WTC11 (cell line): ENCODE measurements at regions not wholly inside any gene's neighbourhood (a gene's known extent, or its start where the extent isn't known, plus 50 kb on each side); places are given as distances from the start of the nearest gene placed in this dataset.

Source experiments
- ATAC-seq: fragments of 200-7000 bp; cut with Tn5 transposase; 2 replicates; pipeline ENCODE4 v1.10.0; 2021; ENCODE audit warnings: mild to moderate bottlenecking, moderate library complexity
- CTCF ChIA-PET: fragments of 300-600 bp; sonication (Branson Sonifier 250); formaldehyde crosslinking; loops from one replicate; lab custom pipeline; 2021; ENCODE audit warnings: antibody characterized with exemption; lab: Charles Lee
- POLR2A ChIA-PET: fragments of 350-600 bp; sonication (Branson Sonifier 250); formaldehyde crosslinking; loops from one replicate; lab custom pipeline; 2021; ENCODE audit warnings: antibody characterized with exemption; lab: Charles Lee
- DNase-seq: peaks from one replicate; pipeline ENCODE4 v3.0.0; 2021; ENCODE audit warnings: low spot score
- H3K27ac Mint-ChIP-seq: 2 replicates; pipeline ENCODE4 v1.8.0; 2021; ENCODE audit warnings: mixed read lengths
- H3K27me3 Mint-ChIP-seq: 2 replicates; pipeline ENCODE4 v1.8.0; 2021; ENCODE audit warnings: low read depth, mild to moderate bottlenecking, moderate library complexity, mixed read lengths
- H3K36me3 Mint-ChIP-seq: 2 replicates; pipeline ENCODE4 v1.8.0; 2021; ENCODE audit warnings: mixed read lengths
- H3K4me1 Mint-ChIP-seq: 2 replicates; pipeline ENCODE4 v1.8.0; 2022; ENCODE audit warnings: mixed read lengths
- H3K4me3 Mint-ChIP-seq: 2 replicates; pipeline ENCODE4 v1.8.0; 2021; ENCODE audit warnings: mild to moderate bottlenecking, moderate library complexity, mixed read lengths
- H3K9me3 Mint-ChIP-seq: 2 replicates; pipeline ENCODE4 v1.8.0; 2021; ENCODE audit warnings: mixed read lengths
- CTCF ChIP-seq: fragments of 200-600 bp; IDR thresholded peaks from 2 replicates; pipeline ENCODE4 v1.8.0; 2022; ENCODE audit warnings: antibody characterized with exemption
- E2F1 ChIP-seq: sonication (generic); formaldehyde crosslinking; IDR thresholded peaks from 2 replicates; pipeline ENCODE4 v1.8.0; 2022; ENCODE audit warnings: mild to moderate bottlenecking, missing genetic modification reagents
- ELF4 ChIP-seq: sonication (generic); formaldehyde crosslinking; IDR thresholded peaks from 2 replicates; pipeline ENCODE4 v1.8.1; 2022; ENCODE audit warnings: low read depth, mild to moderate bottlenecking, moderate library complexity, missing genetic modification reagents
- EMX1 ChIP-seq: fragments of 250-450 bp; sonication (Bioruptor Pico); IDR thresholded peaks from 2 replicates; pipeline ENCODE4 v1.8.0; 2021; ENCODE audit warnings: mild to moderate bottlenecking
- HMGXB4 ChIP-seq: sonication (generic); formaldehyde crosslinking; IDR thresholded peaks from 2 replicates; pipeline ENCODE4 v1.8.1; 2023; ENCODE audit warnings: mild to moderate bottlenecking, moderate library complexity, missing genetic modification reagents
- PRDM15 ChIP-seq: sonication (generic); formaldehyde crosslinking; IDR thresholded peaks from 2 replicates; pipeline ENCODE4 v1.8.0; 2022; ENCODE audit warnings: missing genetic modification reagents
- RELA ChIP-seq: sonication (generic); formaldehyde crosslinking; IDR thresholded peaks from 2 replicates; pipeline ENCODE4 v1.8.1; 2022; ENCODE audit warnings: missing genetic modification reagents, mild to moderate bottlenecking, borderline replicate concordance
- TCF7 ChIP-seq: sonication (generic); formaldehyde crosslinking; IDR thresholded peaks from 2 replicates; pipeline ENCODE4 v1.8.0; 2022; ENCODE audit warnings: mild to moderate bottlenecking, low read depth, missing genetic modification reagents, moderate library complexity
- USF2 ChIP-seq: sonication (generic); formaldehyde crosslinking; IDR thresholded peaks from 2 replicates; pipeline ENCODE4 v1.8.1; 2023; ENCODE audit warnings: mild to moderate bottlenecking, missing genetic modification reagents, moderate library complexity
- TF ChIP-seq, protein P1 (sequence below): fragments of 250-450 bp; sonication (Bioruptor Pico); IDR thresholded peaks from 2 replicates; pipeline ENCODE4 v1.9.0; 2021; ENCODE audit warnings: mild to moderate bottlenecking
- TF ChIP-seq, protein P2 (sequence below): sonication (generic); formaldehyde crosslinking; IDR thresholded peaks from 2 replicates; pipeline ENCODE4 v1.8.1; 2022; ENCODE audit warnings: mild to moderate bottlenecking, missing genetic modification reagents, moderate library complexity, borderline replicate concordance
- TF ChIP-seq, protein P3 (sequence below): fragments of 250-450 bp; sonication (Bioruptor Pico); IDR thresholded peaks from 2 replicates; pipeline ENCODE4 v1.9.0; 2021; ENCODE audit warnings: mild to moderate bottlenecking
- TF ChIP-seq, protein P4 (sequence below): fragments of 250-450 bp; sonication (Bioruptor Pico); IDR thresholded peaks from 2 replicates; pipeline ENCODE4 v1.8.0; 2021; ENCODE audit warnings: mild to moderate bottlenecking
- TF ChIP-seq, protein P5 (sequence below): sonication (generic); formaldehyde crosslinking; IDR thresholded peaks from 2 replicates; pipeline ENCODE4 v1.8.0; 2023; ENCODE audit warnings: missing genetic modification reagents

DNA sequence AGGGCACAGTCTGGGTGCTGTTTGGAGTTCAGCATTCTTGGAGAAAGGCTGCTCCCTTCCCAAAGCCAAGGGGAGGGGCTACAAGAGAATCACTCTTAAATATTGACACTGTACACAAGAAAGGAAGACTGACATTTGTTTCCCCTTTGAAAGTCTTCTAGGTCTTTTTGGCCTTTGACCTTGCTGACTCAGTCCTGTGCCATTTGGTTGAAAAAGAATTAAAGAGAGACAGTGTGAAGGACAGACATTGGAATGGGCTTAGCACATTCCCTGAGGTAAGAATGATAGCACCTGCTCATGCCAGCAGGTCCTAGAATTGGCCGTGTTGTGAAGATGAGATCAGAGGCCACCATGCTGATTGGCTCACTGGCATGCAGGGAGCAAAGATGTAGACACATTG lies 271.4 kb upstream of the ZNF608 start:
- no peaks in the 10 kb centered on the region for H3K27me3 Mint-ChIP-seq
- H3K27ac Mint-ChIP-seq = no peak overlapping the region
- no peaks in the 10 kb centered on the region for H3K36me3 Mint-ChIP-seq
- ChIA-PET CTCF (no interaction called here), POLR2A (no interaction called here)
- peaks cover 5% of the 10 kb centered on the region for H3K9me3 Mint-ChIP-seq
- peaks cover 13% of the 10 kb centered on the region for H3K4me1 Mint-ChIP-seq
- ATAC-seq (no peak), DNase-seq (no peak)
- no peak overlapping the region for H3K4me3 Mint-ChIP-seq
- TF ChIP-seq HMGXB4 (CRISPR knock-in tag) = no peak
- TF ChIP-seq USF2 (CRISPR knock-in tag) = no peak
- TF ChIP-seq, protein P1, sequence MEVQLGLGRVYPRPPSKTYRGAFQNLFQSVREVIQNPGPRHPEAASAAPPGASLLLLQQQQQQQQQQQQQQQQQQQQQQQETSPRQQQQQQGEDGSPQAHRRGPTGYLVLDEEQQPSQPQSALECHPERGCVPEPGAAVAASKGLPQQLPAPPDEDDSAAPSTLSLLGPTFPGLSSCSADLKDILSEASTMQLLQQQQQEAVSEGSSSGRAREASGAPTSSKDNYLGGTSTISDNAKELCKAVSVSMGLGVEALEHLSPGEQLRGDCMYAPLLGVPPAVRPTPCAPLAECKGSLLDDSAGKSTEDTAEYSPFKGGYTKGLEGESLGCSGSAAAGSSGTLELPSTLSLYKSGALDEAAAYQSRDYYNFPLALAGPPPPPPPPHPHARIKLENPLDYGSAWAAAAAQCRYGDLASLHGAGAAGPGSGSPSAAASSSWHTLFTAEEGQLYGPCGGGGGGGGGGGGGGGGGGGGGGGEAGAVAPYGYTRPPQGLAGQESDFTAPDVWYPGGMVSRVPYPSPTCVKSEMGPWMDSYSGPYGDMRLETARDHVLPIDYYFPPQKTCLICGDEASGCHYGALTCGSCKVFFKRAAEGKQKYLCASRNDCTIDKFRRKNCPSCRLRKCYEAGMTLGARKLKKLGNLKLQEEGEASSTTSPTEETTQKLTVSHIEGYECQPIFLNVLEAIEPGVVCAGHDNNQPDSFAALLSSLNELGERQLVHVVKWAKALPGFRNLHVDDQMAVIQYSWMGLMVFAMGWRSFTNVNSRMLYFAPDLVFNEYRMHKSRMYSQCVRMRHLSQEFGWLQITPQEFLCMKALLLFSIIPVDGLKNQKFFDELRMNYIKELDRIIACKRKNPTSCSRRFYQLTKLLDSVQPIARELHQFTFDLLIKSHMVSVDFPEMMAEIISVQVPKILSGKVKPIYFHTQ (CRISPR knock-in tag) = no peak
- TF ChIP-seq E2F1 (CRISPR knock-in tag) = no peak
- TF ChIP-seq TCF7 (CRISPR knock-in tag) = no peak
- TF ChIP-seq CTCF = no peak
- no peak for TF ChIP-seq PRDM15 (CRISPR knock-in tag)
- TF ChIP-seq ELF4 (CRISPR knock-in tag) = no peak
- TF ChIP-seq, protein P2, sequence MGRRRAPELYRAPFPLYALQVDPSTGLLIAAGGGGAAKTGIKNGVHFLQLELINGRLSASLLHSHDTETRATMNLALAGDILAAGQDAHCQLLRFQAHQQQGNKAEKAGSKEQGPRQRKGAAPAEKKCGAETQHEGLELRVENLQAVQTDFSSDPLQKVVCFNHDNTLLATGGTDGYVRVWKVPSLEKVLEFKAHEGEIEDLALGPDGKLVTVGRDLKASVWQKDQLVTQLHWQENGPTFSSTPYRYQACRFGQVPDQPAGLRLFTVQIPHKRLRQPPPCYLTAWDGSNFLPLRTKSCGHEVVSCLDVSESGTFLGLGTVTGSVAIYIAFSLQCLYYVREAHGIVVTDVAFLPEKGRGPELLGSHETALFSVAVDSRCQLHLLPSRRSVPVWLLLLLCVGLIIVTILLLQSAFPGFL (CRISPR knock-in tag) = no peak
- no peak for TF ChIP-seq RELA (CRISPR knock-in tag)

GRCh38 chr5:125023673-125024072 lies 277.2 kb upstream of the ZNF608 start:
- peaks cover 10% of the 10 kb centered on the region for H3K4me1 Mint-ChIP-seq
- no peaks in the 10 kb centered on the region for H3K27me3 Mint-ChIP-seq
- ATAC-seq = no peak
- ChIA-PET CTCF (no interaction called here), POLR2A (no interaction called here)
- no peak for DNase-seq
- peaks cover 11% of the 10 kb centered on the region for H3K9me3 Mint-ChIP-seq
- H3K36me3 Mint-ChIP-seq = no peaks in the 10 kb centered on the region
- no peak overlapping the region for H3K27ac Mint-ChIP-seq
- H3K4me3 Mint-ChIP-seq = no peak overlapping the region
- TF ChIP-seq, protein P3, sequence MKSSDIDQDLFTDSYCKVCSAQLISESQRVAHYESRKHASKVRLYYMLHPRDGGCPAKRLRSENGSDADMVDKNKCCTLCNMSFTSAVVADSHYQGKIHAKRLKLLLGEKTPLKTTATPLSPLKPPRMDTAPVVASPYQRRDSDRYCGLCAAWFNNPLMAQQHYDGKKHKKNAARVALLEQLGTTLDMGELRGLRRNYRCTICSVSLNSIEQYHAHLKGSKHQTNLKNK (CRISPR knock-in tag) = no peak
- no peak for TF ChIP-seq EMX1 (CRISPR knock-in tag)
- TF ChIP-seq, protein P4, sequence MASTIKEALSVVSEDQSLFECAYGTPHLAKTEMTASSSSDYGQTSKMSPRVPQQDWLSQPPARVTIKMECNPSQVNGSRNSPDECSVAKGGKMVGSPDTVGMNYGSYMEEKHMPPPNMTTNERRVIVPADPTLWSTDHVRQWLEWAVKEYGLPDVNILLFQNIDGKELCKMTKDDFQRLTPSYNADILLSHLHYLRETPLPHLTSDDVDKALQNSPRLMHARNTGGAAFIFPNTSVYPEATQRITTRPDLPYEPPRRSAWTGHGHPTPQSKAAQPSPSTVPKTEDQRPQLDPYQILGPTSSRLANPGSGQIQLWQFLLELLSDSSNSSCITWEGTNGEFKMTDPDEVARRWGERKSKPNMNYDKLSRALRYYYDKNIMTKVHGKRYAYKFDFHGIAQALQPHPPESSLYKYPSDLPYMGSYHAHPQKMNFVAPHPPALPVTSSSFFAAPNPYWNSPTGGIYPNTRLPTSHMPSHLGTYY (CRISPR knock-in tag) = no peak
- TF ChIP-seq, protein P5, sequence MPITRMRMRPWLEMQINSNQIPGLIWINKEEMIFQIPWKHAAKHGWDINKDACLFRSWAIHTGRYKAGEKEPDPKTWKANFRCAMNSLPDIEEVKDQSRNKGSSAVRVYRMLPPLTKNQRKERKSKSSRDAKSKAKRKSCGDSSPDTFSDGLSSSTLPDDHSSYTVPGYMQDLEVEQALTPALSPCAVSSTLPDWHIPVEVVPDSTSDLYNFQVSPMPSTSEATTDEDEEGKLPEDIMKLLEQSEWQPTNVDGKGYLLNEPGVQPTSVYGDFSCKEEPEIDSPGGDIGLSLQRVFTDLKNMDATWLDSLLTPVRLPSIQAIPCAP = no peak
